MM.1S (cell line): ENCODE measurements at regions not wholly inside any gene's neighbourhood (a gene's known extent, or its start where the extent isn't known, plus 50 kb on each side); places are given as distances from the start of the nearest gene placed in this dataset.

Experiments used
- DNase-seq: peaks from one replicate; pipeline ENCODE4 v3.0.0-alpha.2; 2015
- H2AFZ ChIP-seq: fragments of 300-600 bp; sonication (generic); 2 replicates; pipeline ENCODE4 v1.6.0; 2016; ENCODE audit warnings: antibody characterized with exemption, low read length
- H3F3A ChIP-seq: fragments of 300-600 bp; sonication (generic); 2 replicates; pipeline ENCODE4 v1.6.1; 2016; ENCODE audit warnings: mild to moderate bottlenecking, antibody characterized with exemption, low read length, moderate library complexity, mixed read lengths; ENCODE audit not compliant: insufficient read depth
- H3K27ac ChIP-seq: fragments of 300-600 bp; sonication (generic); 2 replicates; pipeline ENCODE4 v1.5.1; 2016; ENCODE audit warnings: mild to moderate bottlenecking, low read length
- H3K27me3 ChIP-seq: fragments of 300-600 bp; sonication (generic); replicated peaks from 2 replicates; pipeline ENCODE4 v1.6.0; 2016; ENCODE audit warnings: low read length; ENCODE audit not compliant: insufficient read depth
- H3K36me3 ChIP-seq: fragments of 300-600 bp; sonication (generic); replicated peaks from 2 replicates; pipeline ENCODE4 v1.6.1; 2016; ENCODE audit warnings: mild to moderate bottlenecking, low read length, mixed read lengths; ENCODE audit not compliant: insufficient read depth
- H3K4me1 ChIP-seq: fragments of 300-600 bp; sonication (generic); 2 replicates; pipeline ENCODE4 v1.6.1; 2016; ENCODE audit warnings: low read length, mixed read lengths
- H3K4me2 ChIP-seq: fragments of 300-600 bp; sonication (generic); 2 replicates; pipeline ENCODE4 v1.6.0; 2016; ENCODE audit warnings: low read depth, low read length
- H3K4me3 ChIP-seq: fragments of 300-600 bp; sonication (generic); 2 replicates; pipeline ENCODE4 v1.5.1; 2016; ENCODE audit warnings: low read length, mixed read lengths
- H3K79me2 ChIP-seq: fragments of 300-600 bp; sonication (generic); 2 replicates; pipeline ENCODE4 v1.6.1; 2016; ENCODE audit warnings: mixed run types, low read length, mixed read lengths
- H3K9ac ChIP-seq: fragments of 300-600 bp; sonication (generic); 2 replicates; pipeline ENCODE4 v1.6.1; 2016; ENCODE audit warnings: low read length, mixed read lengths
- H3K9me2 ChIP-seq: fragments of 300-600 bp; sonication (generic); replicated peaks from 2 replicates; pipeline ENCODE4 v1.6.1; 2016; ENCODE audit warnings: mild to moderate bottlenecking, low read length, mixed read lengths; ENCODE audit not compliant: insufficient read depth
- H3K9me3 ChIP-seq: fragments of 300-600 bp; sonication (generic); replicated peaks from 2 replicates; pipeline ENCODE4 v1.6.1; 2016; ENCODE audit warnings: mild to moderate bottlenecking, low read length, mixed read lengths; ENCODE audit not compliant: insufficient read depth
- H4K20me1 ChIP-seq: fragments of 300-600 bp; sonication (generic); 2 replicates; pipeline ENCODE4 v1.6.1; 2016; ENCODE audit warnings: mild to moderate bottlenecking, low read length, moderate library complexity, mixed read lengths; ENCODE audit not compliant: insufficient read depth
- CTCF ChIP-seq: fragments of 300-600 bp; sonication (generic); IDR thresholded peaks from 2 replicates; pipeline ENCODE4 v1.5.1; 2016; ENCODE audit warnings: antibody characterized with exemption, low read length, mixed read lengths
- EZH2 ChIP-seq: fragments of 300-600 bp; sonication (generic); optimal IDR thresholded peaks from 2 replicates; pipeline ENCODE3; 2017; ENCODE audit warnings: low read depth, mild to moderate bottlenecking, antibody characterized with exemption, low read length, mixed read lengths
- EZH2phosphoT487 ChIP-seq: fragments of 300-600 bp; sonication (generic); IDR thresholded peaks from 2 replicates; pipeline ENCODE4 v1.6.1; 2018; ENCODE audit warnings: antibody characterized with exemption, low read length

DNA sequence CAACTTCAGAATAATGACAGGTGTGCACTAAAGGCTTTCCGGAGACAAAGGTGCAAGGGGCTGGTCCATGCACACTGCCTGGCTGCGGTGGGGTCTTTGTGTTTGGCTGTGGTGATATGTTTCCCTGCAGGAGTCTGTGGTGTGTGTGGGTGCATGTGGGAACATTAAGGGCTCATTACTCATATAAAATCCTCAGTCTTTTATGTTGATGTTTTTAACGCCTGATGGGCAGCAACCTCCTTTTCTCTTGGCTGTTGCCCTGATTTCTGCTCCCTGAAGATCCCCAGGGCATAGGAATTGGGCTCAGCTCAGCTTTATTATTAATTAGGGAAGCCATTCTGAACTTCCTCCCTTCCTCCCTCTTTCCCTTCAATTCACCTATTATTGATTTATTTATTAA lies 67.6 kb upstream of the SPAG17 start:
- Histone ChIP-seq H3K27ac (no peak overlapping the region), H3K4me2 (no peak overlapping the region), H3K9ac (no peak overlapping the region), H3K27me3 (no peaks in the 10 kb centered on the region), H4K20me1 (no peaks in the 10 kb centered on the region), H3K36me3 (no peaks in the 10 kb centered on the region), H3F3A (no peaks in the 10 kb centered on the region), H3K4me3 (no peak overlapping the region), H3K9me3 (no peaks in the 10 kb centered on the region), H2AFZ (no peak overlapping the region), H3K4me1 (no peaks in the 10 kb centered on the region), H3K9me2 (no peaks in the 10 kb centered on the region), H3K79me2 (no peaks in the 10 kb centered on the region)
- TF ChIP-seq EZH2 (no peak), EZH2phosphoT487 (no peak), CTCF (no peak)
- DNase-seq, result no peak

- Histone ChIP-seq H3K4me2 (no peak overlapping the region), H3K9me3 (no peaks in the 10 kb centered on the region), H4K20me1 (no peaks in the 10 kb centered on the region), H3K9me2 (no peaks in the 10 kb centered on the region), H3K27me3 (no peaks in the 10 kb centered on the region), H2AFZ (no peak overlapping the region), H3K27ac (no peak overlapping the region), H3K4me3 (no peak overlapping the region), H3K79me2 (no peaks in the 10 kb centered on the region), H3K9ac (no peak overlapping the region), H3K4me1 (no peaks in the 10 kb centered on the region), H3F3A (no peaks in the 10 kb centered on the region), H3K36me3 (no peaks in the 10 kb centered on the region)
- DNase-seq, result no peak
- no peak for TF ChIP-seq EZH2phosphoT487
- no peak for TF ChIP-seq EZH2
- TF ChIP-seq CTCF, result no peak
These were observed 65.2 kb upstream of the SPAG17 start for GRCh38 chr1:118250232-118250631.

GRCh38 chr1:118249641-118250040 lies 64.6 kb upstream of the SPAG17 start:
- Histone ChIP-seq H3K9ac (no peak overlapping the region), H3K27me3 (no peaks in the 10 kb centered on the region), H3F3A (no peaks in the 10 kb centered on the region), H3K4me3 (no peak overlapping the region), H3K9me2 (no peaks in the 10 kb centered on the region), H3K27ac (no peak overlapping the region), H3K36me3 (no peaks in the 10 kb centered on the region), H3K9me3 (no peaks in the 10 kb centered on the region), H4K20me1 (no peaks in the 10 kb centered on the region), H3K4me1 (0 out of 2 replicates have a peak, but pooled peaks cover 2% of the 10 kb centered on the region), H3K4me2 (no peak overlapping the region), H2AFZ (no peak overlapping the region), H3K79me2 (no peaks in the 10 kb centered on the region)
- DNase-seq, result no peak
- TF ChIP-seq EZH2, result no peak

- peak; percentile 20 for TF ChIP-seq CTCF
- no peak for TF ChIP-seq EZH2phosphoT487
- H3K4me3 ChIP-seq, result no peak overlapping the region
- H3K27ac ChIP-seq, result no peak overlapping the region
- no peaks in the 10 kb centered on the region for H4K20me1 ChIP-seq
- no peak for DNase-seq
- H3K9me2 ChIP-seq, result no peaks in the 10 kb centered on the region
- 0 out of 2 replicates have a peak, but pooled peaks cover 7% of the 10 kb centered on the region for H3K4me1 ChIP-seq
- H3K36me3 ChIP-seq, result no peaks in the 10 kb centered on the region
- no peak overlapping the region for H3K4me2 ChIP-seq
- no peak overlapping the region for H2AFZ ChIP-seq
- no peaks in the 10 kb centered on the region for H3K27me3 ChIP-seq
- H3K9me3 ChIP-seq, result no peaks in the 10 kb centered on the region
- H3K9ac ChIP-seq, result no peak overlapping the region
- H3F3A ChIP-seq, result no peaks in the 10 kb centered on the region; the same call in 1 of the 2 replicates
- H3K79me2 ChIP-seq, result no peaks in the 10 kb centered on the region
These were observed 62.6 kb upstream of the SPAG17 start for GRCh38 chr1:118247593-118247992.
